HEK293 (cell line): ENCODE measurements at regions not wholly inside any gene's neighbourhood (a gene's known extent, or its start where the extent isn't known, plus 50 kb on each side); places are given as distances from the start of the nearest gene placed in this dataset.

Experiments
- CTCF ChIP-seq: fragments of 450-650 bp; formaldehyde crosslinking; IDR thresholded peaks from 2 replicates; pipeline ENCODE4 v1.5.1; 2016; ENCODE audit warnings: missing biosample characterization, missing genetic modification characterization
- EGR2 ChIP-seq: fragments of 450-650 bp; formaldehyde crosslinking; IDR thresholded peaks from 2 replicates; pipeline ENCODE4 v1.5.1; 2016; ENCODE audit warnings: low read depth, missing biosample characterization, missing genetic modification characterization
- HOXA7 ChIP-seq: sonication (generic); formaldehyde crosslinking; IDR thresholded peaks from 2 replicates; pipeline ENCODE4 v1.8.1; 2022; ENCODE audit warnings: missing genetic modification reagents, borderline replicate concordance
- KLF1 ChIP-seq: fragments of 450-650 bp; formaldehyde crosslinking; IDR thresholded peaks from 2 replicates; pipeline ENCODE4 v1.5.1; 2016; ENCODE audit warnings: missing biosample characterization, missing genetic modification characterization
- REST ChIP-seq: fragments of 450-650 bp; formaldehyde crosslinking; IDR thresholded peaks from 2 replicates; pipeline ENCODE4 v1.5.1; 2016; ENCODE audit warnings: missing biosample characterization, missing genetic modification characterization
- TRIM28 ChIP-seq: IDR thresholded peaks from 2 replicates; pipeline ENCODE4 v1.6.1; 2011; ENCODE audit warnings: low read length, control low read depth, borderline replicate concordance
- ZBTB1 ChIP-seq: fragments of 450-650 bp; formaldehyde crosslinking; IDR thresholded peaks from 2 replicates; pipeline ENCODE4 v1.5.1; 2016; ENCODE audit warnings: missing biosample characterization, missing genetic modification characterization
- ZBTB44 ChIP-seq: fragments of 450-650 bp; IDR thresholded peaks from 2 replicates; pipeline ENCODE4 v1.5.1; 2018; ENCODE audit warnings: missing biosample characterization, mild to moderate bottlenecking, missing genetic modification characterization
- ZBTB7A ChIP-seq: fragments of 450-650 bp; formaldehyde crosslinking; IDR thresholded peaks from 2 replicates; pipeline ENCODE4 v1.5.1; 2016; ENCODE audit warnings: low read depth, missing biosample characterization, missing genetic modification characterization
- ZNF175 ChIP-seq: fragments of 450-650 bp; formaldehyde crosslinking; IDR thresholded peaks from 2 replicates; pipeline ENCODE4 v1.5.1; 2016; ENCODE audit warnings: missing biosample characterization, missing genetic modification characterization
- ZNF292 ChIP-seq: fragments of 450-650 bp; formaldehyde crosslinking; IDR thresholded peaks from 2 replicates; pipeline ENCODE4 v1.5.1; 2016; ENCODE audit warnings: low read depth, missing biosample characterization, missing genetic modification characterization, borderline replicate concordance
- ZNF423 ChIP-seq: fragments of 450-650 bp; formaldehyde crosslinking; IDR thresholded peaks from 2 replicates; pipeline ENCODE4 v1.5.1; 2016; ENCODE audit warnings: missing biosample characterization, missing genetic modification characterization
- ZNF776 ChIP-seq: fragments of 450-650 bp; formaldehyde crosslinking; IDR thresholded peaks from 2 replicates; pipeline ENCODE4 v1.5.0; 2017; ENCODE audit warnings: missing biosample characterization, missing genetic modification characterization, borderline replicate concordance
- ZSCAN18 ChIP-seq: fragments of 450-650 bp; formaldehyde crosslinking; IDR thresholded peaks from 2 replicates; pipeline ENCODE4 v1.5.1; 2016; ENCODE audit warnings: missing biosample characterization, missing genetic modification characterization

GRCh38 chr3:6542795-6543194 lies 318.1 kb upstream of the GRM7 start:
- TF ChIP-seq REST (tag by site-specific recombination) (no peak), EGR2 (tag by site-specific recombination) (no peak), ZNF292 (tag by site-specific recombination) (no peak), CTCF (no peak), ZNF423 (tag by site-specific recombination) (no peak), ZBTB7A (tag by site-specific recombination) (no peak), ZBTB44 (no peak), ZSCAN18 (no peak), KLF1 (no peak), TRIM28 (no peak), HOXA7 (CRISPR knock-in tag) (no peak), ZNF776 (tag by site-specific recombination) (no peak), ZNF175 (no peak), ZBTB1 (tag by site-specific recombination) (no peak)
